Mesenteric fat pad (tissue), 1 donor: ENCODE measurements at regions not wholly inside any gene's neighbourhood (a gene's known extent, or its start where the extent isn't known, plus 50 kb on each side); places are given as distances from the start of the nearest gene placed in this dataset.

Source experiments
- DNase-seq: peaks from one replicate; pipeline ENCODE4 v3.0.0-alpha.2; 2020; ENCODE audit warnings: low spot score
- donor health status: DM: yes; HTN: yes; CAD: no.

DNA sequence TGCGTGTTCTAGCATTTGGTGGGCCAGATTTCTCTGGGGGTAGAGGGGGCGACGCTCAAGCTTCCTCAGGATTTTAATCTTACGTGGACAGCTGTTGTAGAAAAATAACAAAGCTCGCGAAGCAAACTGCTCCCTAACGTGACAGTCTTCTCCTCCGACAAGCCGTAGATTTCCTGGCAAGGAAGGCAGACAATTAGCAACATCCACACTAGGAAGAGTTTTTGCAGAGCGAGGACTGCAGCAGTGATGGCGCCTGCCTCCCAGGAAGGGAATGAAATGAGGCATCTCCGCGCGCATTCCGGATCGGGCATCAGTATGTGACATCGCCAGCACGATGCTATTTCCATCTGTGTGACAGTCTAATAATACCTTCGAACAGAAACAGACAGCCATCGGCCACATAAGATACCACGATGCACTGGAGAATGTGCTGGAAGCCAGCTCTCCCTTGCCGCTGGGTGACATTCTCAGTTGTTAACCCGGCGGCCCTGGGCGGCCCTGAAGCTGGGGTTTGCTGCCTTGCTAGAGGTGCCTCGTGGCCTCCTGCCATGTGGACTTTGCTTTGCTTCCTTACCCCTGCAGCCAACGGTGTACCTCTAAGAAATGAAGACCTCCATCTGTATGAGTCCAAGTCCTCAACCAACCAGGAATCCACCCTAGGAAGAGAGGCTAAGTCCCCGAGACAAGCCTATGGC is 101.8 kb upstream of the AGAP1 start:
- DNase-seq, result no peak

DNA sequence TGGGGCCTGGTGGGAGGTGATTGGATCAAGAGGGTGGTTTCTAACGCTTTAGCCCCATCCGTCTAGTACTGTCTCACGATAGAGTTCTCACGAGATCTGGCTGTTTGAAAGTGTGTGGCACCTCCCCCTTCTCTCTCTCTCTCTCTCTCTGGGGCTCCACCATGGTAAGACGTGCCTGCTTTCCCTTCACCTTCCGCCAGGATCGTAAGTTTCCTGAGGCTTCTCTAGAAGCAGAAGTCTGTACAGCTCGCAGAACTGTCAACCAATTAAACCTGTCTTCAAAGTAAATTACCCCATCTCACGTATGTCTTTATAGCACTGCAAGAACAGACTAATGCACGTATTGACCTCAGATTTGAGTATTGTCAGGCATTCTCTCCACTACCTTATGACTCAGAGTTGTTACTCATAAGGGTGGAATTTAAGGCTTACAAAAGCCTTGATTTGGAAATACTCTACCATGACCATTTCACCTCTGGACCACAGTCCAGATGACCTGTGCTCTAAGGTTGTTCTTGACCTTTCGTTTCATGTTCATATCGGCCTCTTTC is 99.5 kb upstream of the AGAP1 start:
- DNase-seq, result no peak

DNA sequence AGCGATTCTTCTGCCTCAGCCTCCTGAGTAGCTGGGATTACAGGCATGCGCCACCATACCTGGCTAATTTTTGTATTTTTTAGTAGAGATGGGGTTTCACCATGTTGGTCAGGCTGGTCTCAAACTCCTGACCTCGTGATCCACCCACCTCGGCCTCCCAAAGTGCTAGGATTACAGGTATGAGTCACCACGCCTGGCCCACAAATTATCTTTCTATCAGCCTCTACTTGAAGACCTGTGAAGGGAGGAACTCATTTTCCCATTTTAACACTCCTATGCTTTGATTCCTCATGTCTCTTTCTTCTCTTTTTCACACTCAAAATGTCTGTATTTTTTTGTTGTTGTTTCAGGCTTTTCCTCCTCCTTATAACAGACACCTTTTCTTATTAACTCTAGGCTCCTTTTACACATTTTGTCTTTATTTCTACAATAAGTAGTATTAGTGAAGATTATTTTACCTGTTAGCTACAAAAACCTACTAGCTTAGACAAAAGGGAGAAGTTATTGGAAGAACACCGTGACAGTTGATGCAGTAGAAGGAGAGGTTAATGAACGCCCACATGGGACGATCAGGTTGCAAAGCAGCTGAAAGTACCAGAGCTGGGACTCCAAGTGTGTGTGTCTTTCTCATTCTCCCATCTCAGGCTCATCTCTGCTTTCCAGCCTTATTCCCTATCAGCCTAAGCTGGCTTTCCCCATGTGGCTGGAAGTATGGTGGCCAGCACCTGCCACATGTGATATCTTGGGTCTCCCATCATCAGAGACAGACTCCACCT is 97.6 kb upstream of the AGAP1 start:
- no peak for DNase-seq

- DNase-seq, result no peak
These were observed 95.5 kb upstream of the AGAP1 start for GRCh38 chr2:235398321-235398720.

GRCh38 chr2:235399895-235400294 is 93.9 kb upstream of the AGAP1 start:
- no peak for DNase-seq

- DNase-seq, result no peak
These were observed 91.4 kb upstream of the AGAP1 start for GRCh38 chr2:235402422-235402821.

DNA sequence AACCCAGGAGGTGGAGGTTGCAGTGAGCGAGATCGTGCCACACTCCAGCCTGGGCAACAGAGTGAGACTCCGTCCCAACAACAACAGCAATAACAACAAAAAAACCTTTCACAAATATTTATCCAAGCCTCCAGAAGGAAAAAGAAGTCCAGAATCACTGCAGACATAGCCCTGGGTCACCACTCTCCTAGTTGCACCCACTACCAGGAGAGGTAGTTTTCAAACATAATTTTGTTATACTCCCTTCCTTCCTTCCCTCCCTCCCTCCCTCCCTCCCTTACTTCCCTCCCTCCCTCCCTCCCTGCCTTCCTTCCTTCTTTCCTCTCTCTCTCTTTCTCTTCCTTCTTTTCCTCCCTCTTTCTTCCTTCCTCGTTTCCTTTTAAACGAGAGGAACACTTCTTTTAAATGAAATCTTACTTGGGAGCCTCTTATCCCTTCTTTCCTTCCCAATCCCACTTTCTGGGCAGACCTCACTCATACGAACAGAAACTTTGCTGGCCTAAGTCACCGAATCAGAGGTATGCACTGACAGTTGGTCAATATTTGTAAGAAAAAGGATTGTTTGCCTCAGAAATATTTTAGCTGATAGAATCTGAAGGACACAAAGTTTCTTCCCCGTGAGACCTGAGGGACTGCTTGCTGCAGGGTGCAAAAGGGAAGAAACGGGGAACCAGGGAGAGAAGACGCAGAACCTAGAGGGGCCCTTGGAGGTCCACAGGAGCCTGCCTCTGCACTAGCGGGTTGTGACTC is 88.1 kb upstream of the AGAP1 start:
- DNase-seq, result no peak

DNA sequence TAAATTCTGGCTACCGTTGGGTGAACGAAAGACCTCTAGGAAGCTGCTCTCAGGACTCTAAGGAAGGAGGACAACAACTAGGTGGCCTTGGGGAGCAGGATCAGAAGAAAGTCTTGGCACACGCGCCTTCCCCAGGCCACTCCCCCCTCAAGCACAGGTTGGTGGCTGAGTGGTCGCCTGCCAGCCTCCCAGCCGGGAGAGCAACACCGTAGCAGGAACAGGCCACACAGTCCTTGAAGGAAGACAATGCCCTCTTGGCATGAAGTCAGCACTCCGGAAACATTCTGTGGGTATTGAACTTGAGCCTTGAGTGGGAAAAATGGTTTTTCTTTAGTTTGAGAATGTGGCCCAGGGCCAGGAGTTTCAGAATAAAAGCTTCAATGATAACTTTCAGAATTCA is 87.4 kb upstream of the AGAP1 start:
- DNase-seq, result no peak

- no peak for DNase-seq
These were observed 81.8 kb upstream of the AGAP1 start for GRCh38 chr2:235411905-235412485.

DNA sequence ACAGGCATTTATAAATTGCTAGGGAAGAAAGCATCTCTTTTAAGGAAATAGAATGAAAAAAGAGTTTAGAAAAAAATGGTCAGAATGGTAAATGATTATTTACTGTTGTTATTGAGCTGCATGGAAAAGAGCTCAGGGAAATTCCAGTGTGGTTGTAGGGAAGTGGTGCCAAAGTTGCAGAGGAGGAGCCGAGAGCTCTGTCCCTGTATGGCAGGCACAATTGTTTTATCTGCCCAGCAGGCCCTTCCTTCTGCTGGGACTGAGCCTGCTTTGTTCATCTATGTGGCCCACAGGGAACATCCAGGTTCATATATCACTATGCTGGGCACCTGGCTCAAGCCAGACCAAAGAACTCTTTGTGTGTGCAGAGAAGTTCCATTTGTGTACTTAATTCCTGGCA is 80.8 kb upstream of the AGAP1 start:
- no peak for DNase-seq

DNA sequence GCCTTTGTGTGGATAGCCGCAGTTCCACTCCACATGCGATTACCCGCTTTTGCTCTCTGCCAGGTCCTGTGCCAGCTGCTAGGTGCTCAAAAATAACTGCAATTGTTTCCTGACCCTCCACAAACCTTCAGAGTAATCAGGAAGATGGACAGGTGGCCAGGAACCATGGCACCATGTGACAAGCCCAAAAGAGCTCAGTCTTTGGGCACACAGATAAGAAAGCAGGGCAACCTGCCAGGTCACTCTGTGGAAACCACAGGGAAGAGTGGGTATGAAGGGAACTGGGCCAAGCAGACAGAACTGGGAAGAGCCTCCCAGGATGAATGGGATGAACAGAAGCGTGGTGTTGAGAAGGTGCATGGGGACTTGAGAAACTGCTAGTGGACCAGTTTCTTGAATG is 79.4 kb upstream of the AGAP1 start:
- no peak for DNase-seq

DNA sequence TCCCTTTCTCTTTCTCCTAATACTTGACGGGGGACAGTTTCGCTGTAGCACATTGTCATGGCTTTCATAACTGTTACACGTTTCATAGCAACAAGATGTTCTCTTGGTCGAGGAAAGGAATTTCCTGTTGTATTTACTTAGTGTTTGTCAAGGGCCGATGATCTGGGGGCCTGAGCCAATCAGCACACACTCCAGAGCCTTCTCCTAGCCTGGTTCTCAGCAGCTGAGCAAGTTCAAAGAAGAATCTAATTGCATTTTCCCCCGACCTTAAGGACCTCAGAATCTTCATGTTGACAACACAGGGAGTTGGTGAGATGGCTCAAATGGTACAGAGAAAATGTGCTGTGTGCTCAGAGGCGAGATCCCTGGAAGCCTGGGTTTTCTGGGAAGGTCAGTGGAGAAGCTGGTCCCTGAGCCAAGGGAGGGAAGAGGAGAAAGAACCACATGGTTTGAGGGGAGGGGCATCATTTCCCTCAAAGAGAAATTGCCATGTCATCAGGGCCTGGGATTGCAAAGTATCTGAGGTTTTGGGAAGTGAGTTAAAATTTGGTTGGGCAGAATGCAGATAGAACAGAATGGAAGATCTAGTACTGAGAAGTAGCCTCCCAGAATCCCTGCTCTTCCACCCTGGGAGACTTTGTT is 76.9 kb upstream of the AGAP1 start:
- DNase-seq, result no peak

- no peak for DNase-seq
These were observed 74.9 kb upstream of the AGAP1 start for GRCh38 chr2:235418918-235419317.

- no peak for DNase-seq
These were observed 73.8 kb upstream of the AGAP1 start for GRCh38 chr2:235419996-235420395.

DNA sequence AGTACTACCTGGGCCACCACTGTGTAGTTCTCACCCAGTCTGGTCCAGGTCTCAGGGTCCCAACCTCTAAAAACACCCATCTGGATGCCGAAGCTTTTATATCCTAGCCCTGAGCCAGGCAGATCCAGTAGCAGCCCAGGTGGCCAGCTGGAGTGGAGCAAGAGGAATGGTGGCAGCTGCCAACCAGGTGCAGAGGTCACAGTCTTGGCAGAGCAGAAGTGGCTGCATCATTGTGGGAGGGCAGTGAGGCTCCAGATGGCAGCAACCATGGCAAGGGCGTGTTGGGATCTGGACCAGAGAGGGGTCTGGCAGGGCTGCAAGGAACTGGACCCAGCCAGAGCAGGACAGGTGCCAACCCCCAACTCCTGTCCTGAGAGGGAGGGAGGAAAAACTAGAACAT is 72.2 kb upstream of the AGAP1 start:
- no peak for DNase-seq

DNA sequence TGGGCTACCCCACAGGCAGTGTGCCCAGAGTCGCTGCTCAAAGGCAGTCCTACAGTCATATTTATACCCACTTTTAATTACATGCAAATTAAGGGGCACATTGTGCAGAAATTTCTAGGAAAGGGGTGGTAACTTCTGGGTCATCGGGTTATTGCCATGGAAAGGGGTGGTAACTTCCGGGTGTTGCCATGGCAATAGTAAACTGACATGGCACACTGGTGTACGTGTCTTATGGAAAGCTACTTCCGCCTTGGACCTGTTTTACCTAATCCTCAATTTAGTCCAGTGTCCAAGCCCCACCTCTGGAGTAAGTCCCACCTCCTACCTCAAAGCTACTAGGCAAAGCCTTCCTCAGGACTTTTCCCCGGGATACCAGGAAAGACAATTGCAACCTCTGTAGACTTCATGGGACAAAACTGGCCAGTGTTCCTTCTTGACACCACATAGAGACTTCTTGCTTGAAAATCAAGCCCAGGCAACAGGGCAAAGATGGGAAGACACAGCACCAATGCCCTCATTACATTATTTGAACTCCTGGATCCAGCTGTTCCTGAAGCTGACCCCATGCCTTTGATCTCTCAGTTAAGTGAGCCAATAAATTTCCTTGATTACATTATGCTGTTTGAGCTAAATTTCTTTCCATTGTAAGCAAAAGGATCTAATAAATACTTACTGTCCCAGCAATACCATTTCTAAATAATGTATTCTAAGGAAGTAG is 63.3 kb upstream of the AGAP1 start:
- no peak for DNase-seq

- DNase-seq, result no peak
These were observed 60.9 kb upstream of the AGAP1 start for GRCh38 chr2:235432741-235433520.

GRCh38 chr2:235433860-235434259 is 60.0 kb upstream of the AGAP1 start:
- no peak for DNase-seq

DNA sequence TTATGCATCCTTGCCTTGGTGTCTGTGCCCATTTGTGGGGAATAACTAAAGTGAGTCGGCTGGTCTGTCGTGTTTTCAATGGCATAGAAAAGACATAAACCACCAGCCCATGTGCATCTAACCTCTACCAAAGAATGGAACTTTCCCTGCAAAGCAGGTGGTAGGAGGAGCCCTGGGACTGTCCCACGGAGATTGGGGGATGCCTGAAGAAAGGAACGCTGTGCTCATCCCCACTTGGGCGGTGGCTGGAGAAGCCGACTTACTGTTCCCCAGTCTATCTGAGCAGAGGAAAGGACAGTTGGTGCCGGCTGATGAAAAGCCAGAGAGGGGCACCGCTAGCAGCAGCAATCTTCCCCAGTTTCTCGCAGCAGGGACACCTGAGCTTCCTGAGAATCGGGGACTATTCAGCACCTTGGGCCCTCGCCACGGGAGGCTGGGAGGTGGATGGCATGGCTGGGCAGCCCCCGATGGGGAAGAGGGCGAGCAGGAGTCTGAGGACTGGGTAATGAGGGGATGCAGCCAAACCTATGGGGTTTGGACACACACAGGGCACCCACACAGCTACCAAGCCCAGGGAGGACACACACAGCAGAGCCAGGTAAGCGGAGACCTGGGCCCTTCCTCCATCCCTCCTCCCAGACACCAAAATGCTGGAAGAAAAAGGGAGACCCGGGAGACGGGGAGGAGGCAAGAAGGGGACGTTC is 53.7 kb upstream of the AGAP1 start:
- DNase-seq, result no peak
